COR-L47 (cell line): ENCODE measurements at regions not wholly inside any gene's neighbourhood (a gene's known extent, or its start where the extent isn't known, plus 50 kb on each side); places are given as distances from the start of the nearest gene placed in this dataset.

Source experiments
- DNase-seq: peaks from one replicate; lab custom pipeline; 2025; lab: John Stamatoyannopoulos, UW

DNA sequence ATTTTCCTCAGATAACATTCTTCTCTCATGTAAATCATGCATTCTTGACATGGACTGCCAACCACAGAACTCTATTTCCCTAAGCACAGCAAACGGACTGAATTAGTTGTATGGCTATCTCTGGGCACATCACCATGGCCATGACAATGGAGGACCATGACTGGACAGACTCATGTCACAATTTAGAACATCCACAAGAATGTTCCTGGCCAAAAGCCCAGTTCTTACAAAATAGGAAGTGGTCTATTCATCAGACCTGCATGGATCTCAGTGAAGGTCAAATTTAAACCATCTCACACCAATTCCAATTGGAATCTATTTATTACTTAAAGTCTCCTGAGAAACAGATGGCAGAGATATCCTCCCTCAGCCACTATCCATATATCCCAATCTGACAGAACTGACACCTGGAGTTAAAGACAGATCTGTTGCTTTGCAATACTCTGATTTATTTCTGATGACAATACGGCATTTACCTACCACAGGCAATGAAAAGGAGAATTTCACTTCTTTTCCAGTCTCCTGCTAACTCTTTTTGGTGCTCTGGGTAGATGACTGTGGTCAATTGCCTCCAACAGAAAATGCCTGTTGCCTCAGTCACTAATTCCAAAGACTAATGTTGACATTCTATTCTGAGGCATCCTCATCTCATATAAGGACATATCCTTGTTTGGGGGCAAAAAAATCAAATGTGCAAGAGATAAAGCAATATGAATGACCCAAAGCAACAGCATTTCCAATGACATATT lies 254.8 kb downstream of the HTR7 start:
- no peak for DNase-seq

DNA sequence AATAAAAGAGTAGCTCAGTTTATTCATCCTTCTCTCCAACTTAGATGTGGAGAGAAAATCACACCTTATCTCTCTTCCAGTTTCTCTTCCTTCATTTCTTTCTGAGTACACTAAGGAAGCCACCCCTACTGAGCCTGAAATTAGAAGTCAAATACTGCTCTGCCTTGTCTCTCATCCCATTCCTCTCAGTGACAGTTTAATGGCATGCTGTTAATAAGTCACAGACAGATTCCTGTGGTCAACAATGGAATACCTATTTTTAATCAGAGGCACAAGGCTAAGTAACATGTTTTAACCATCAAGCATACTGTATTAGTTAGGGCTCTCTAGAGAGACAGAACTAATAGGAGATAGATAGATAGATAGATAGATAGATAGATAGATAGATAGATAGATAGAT lies 253.2 kb downstream of the HTR7 start:
- DNase-seq = no peak

DNA sequence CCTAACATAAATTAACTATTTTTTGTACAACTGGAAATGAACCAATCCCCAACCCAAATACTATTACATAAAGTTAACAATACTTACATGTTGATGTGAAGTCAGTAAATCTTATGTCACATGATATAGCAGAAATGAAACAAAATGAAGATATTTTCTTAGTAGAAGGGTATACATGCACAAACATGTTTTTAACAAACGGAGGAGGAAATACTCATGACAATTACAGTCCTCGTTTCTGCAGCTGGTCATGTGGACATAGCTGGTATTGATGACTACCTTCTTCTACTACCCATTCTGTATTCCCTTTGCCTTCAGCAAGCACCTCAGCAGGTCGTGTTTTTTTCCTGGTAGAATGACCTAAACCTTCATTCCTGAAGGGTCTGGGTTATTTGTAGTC lies 252.3 kb downstream of the HTR7 start:
- no peak for DNase-seq

DNA sequence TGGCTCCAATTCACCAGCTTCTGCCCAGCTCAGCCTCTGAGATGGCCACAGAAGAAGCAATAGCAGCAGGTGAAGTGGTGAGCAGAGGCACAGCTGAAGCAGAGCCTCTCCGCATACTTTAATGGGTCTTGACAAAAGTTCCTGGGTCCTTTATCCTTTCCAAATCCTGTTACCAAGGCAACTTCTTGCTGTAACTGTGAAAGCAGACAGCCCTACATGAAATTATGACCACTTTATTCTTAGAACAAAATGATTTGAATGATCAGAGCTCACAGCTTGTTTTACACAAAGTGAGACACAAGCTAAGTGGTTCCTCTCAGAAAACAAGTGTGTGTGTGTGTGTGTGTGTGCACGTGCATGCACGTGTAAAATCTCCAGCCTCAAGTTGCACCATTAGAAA lies 245.6 kb downstream of the HTR7 start:
- DNase-seq = no peak

DNA sequence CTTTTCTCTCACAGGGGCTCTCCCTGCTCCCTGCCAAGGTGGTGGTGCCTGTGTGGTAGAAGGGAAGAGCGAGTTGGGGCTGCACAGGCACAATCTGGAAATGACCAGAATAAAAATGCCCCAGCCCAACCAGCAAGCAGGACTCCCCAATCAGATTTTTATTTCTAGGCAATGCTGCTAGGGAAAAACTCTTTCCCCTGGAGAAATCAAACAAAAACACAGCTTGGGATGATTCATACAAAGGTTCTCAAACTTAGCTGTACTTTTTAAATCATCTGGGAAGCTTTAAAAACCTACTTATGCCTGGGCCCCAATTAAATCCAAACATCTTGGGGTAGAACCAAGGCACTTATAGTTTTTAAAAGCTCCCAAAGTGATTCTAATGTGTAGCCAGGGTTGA lies 243.2 kb downstream of the HTR7 start:
- DNase-seq = no peak

DNA sequence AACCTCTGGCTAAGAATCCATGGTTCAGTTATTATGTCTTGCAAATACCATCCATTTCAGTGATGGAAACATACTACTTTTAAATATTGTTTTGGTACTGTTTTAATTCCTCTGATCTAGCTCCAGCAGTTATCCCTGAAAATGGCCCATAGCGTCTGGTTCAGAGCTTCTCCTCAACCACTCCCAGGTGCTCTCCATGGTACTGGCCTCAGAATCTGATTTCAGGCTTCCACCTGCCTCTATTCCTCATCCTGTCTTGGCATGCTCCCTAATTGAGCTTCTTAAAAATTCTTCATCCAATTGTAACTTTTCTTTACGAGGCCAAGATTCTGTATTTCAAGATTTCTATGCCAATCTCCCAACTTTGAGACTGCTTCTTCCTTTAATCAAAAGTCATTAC lies 236.3 kb downstream of the HTR7 start:
- no peak for DNase-seq

DNA sequence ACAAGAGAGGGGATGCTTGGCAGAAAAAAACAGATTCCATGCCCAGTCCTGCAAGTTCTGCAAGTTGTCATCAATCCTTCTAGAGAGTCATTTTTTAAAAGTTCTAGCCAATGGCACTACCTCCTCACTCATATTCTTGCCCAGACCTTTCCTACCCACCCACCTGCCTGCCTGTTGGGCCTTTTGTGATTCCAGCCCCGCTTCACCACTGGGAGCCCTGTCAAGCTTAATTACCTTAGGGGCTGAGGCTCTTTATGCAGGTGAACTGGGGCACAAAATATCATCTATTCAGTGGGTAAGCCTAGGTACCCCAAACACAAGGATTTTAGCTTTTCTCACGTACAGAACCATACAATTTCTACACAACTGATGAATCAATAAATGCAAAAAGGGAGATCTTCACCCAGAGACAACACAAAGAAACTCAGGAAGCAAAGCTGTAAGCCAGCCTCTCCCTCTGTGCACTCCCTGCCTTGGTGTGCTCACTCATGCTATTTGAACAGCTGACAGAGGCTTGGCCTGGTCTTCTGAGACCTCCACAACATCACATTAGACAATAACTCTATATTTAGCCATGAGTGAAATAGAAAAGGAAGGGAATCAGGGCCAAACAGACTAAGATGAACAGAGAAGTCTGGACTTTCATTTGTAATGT lies 222.6 kb downstream of the HTR7 start:
- peak; percentile 5 for DNase-seq

DNA sequence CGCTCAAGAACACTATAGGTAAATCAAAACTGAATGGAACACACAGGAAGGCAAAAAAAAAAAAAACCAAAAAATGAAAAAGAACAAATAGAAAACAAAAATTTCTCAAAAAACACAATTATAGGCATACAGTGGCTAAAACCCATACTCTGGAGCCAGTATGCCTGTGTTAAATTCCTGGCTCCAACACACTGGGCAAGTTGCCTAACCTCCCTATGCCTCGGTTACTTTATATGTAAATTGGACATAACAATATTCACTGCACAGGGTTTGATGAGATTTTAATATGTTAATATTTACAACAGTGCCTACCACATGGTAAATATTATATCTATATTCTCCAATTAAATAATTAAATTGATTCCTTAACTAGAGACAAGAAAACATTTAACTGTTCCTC lies 217.1 kb downstream of the HTR7 start:
- DNase-seq = no peak

DNA sequence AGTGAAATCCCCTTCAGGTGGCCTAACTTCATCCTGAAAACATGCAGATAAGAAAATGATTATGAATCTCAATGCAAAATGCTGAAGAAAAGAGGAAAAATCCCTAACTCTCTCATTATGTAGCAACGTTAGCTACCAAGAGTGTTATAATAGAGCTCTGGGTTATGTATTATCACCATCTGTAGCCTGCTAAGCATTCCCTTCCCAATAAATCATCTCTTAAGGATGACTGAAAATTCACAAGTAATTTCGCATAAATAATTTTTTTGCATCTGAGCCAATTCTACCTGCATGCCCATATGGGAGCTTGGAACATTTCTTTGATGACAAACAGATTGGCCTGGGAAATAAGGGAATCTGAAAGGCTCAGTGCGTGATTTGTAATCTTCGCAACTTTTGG lies 216.1 kb downstream of the HTR7 start:
- DNase-seq = no peak

DNA sequence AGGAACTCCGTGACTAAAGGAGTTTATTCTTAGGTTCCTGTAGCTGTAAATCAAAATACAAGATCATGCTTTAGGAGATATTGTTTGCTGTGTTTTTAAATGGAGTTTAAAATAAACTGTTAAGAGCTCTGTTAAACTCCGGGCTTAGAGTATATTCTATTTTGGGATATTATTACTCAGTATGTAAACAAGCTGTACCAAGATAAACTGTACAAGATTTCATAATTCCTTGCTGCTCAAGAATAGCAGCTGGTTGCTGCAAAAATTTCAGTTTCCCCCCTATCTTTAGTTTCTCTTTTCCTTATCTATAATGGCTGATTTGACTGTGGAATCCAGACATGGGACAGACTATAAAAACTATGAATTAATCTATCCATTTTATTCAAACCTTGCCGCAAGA lies 215.7 kb downstream of the HTR7 start:
- no peak for DNase-seq

DNA sequence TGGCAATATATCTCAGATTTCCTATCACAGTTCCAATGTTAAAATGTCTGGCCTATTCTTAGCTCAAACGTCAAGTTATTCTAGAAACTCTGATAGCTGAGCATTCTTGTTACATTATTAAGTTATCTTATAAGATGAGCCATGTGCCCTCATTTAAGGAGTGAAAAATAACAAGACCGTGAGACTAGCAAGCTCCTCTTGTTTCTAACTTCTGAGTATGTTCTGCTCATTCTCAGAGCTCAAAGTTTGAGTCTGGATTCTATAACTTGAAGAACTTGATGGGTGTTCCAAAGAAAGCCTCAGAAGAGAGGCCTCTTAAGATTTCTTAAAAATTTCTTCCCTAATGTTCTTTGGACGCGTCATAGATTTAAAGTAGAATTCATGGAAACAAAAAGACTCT lies 215.2 kb downstream of the HTR7 start:
- DNase-seq = no peak

DNA sequence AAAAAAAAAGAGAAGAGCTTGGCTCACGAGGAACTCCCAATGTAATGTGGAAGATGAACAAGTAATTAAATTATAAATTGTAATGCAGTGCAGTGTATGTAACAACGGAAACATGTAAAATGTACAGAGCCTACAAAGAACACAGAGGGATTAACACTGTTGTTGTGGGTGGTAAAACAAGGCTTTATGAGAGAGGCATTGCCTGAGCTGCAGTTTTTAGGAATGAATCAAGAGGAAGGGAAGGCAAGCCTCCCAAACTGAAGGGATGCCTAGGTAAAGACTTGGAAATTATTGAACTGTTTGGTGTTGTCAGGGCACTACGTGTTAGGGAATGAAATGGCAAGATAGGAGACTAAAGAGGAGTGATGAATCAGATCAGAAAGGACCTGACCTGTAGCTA lies 213.7 kb downstream of the HTR7 start:
- no peak for DNase-seq

DNA sequence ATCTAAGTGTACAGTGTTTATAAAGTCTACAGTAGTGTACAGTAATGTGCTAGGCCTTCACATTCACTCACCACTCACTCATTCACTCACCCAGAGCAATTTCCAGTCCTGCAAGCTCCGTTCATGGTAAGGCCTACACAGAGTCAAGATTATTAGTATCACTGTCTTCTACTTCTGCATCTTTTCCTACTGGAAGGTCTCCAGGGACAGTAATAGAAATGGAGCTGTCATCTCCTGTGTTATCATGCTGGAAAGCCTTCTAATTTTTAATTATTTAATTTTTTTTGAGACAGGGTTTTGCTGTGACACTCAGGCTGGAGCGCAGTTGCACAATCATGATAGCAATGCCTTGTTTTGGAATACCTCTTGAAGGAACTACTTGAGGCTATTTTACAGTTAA lies 207.0 kb downstream of the HTR7 start:
- DNase-seq = no peak

DNA sequence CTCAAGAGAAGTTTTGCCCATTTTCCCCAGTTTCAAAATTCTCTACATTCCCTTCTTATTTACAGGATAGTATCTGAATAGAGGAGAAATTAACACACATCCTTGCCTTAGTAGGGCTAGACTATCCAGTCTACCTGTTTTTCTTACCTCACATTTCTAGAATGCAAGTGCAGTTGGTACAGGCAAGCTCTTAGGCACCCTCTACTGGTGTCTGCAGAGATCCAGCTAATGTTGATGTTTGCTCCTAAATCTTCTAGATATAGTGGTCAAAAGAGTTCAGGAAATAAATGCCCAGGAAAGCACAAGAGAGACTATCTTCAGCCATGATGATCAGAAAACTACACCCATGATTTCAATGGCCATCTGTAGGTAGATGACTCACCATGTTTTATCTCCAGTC lies 205.3 kb downstream of the HTR7 start:
- DNase-seq = no peak

DNA sequence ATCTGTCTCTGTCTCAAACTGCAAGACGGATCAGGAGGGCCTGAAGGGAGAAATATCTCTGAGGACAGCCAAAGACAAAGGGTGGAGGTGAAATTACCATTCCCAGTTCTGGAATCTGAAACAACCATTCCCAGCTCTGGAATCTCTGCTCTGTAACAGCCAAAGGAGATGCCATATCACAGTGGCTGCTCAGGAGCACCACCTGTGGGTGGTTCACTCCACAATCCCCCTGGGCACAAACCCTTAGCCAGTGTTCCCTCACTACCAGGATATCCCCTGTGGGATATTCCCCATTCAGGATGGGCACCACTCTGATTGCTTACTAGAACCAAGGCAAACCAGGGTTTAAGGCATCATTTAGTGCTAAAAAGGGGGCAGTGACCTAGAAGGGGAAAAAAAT lies 199.0 kb downstream of the HTR7 start:
- DNase-seq = no peak

DNA sequence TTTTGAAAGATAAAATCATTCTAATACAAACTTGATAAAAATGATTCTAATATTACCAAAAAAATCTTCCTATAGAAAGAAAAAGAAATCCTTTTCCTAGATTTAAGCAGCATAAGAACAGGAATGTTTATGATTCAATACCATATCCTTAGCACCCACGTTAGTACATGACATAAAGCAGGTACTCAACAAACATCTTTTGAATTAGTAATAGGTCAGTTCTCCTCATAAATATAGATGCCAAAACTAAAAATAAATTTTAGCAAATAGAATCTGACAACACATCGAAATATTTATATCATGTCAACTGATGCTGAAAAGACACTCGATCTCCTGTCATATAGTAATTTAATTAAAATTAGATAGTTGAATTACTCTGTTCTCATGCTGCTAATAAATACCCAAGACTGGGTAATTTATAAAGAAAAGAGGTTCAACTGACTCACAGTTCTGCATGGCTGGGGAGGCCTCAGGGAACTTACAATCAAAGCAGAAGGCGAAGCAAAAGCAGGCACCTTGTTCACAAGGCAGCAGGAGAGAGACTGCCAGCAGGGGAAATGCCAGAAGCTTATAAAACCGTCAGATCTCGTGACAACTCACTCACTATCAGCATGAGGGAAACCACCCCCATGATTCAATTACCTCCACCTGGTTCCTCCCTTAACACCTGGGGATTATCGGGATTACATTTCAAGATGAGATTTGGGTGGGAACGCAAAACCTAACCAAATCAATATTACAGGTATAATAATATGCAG lies 191.8 kb downstream of the HTR7 start:
- DNase-seq = no peak

DNA sequence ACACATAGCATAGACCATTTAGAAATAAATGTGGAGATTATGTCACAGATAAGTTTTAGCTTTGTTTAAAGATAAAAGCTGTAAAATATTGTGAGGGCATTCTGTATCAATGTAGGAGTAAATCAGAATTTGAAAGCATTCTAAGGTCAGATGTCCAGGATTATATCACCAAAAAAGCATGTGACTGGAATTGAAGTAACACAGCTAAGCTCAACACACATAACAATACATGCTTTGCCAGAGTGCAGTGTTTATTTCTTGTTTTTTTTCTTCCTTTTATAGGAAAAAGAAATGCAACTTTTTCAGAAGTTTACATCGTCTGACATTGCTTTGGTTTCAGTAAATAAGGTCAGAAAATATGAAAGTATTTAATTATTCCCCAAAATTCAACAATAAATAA lies 183.4 kb downstream of the HTR7 start:
- no peak for DNase-seq

DNA sequence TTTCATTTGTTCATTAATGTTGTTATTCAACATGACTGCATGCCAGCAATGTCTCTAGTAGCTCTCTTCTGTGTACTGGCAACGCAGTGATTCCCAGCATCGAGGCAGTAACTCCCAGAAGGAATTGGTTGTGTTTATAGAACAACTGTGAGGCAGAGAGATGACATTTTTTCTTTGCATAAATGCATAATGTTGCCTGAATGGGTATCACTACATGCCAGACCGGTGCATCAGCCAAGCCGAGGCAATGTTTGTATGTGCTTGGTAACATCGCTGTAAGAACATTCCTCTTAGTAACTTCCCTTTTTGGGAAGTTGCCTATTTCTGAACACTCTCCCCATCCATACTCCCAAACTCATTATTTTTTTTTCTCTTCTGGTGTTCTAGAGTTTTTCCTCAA lies 182.9 kb downstream of the HTR7 start:
- DNase-seq = no peak

DNA sequence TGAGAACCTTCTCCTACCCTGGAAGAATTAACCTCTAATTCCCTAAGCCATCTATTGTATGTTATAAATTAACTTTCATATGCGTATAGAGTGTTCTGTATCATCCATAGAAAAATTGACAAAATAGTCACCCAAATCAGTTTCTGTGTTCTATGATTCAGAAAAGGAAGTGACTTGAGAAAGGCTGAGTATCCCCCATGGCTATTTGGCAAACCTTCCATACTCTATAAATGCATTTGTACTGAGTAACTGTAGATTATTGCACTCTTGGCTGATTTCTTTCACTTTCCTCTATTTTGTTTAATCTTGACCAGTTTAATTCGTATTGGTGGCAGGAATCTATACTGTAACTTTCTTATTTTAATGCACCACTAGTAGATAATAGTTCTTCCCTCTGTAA lies 182.2 kb downstream of the HTR7 start:
- DNase-seq = no peak
